ENCODE measurements at regions not wholly inside any gene's neighbourhood (a gene's known extent, or its start where the extent isn't known, plus 50 kb on each side); places are given as distances from the start of the nearest gene placed in this dataset.

- Histone ChIP-seq H3K36me3 (replicated peaks; ENCODE audit: insufficient read depth, low read depth) (no peaks in the 10 kb centered on the region), H3K9me2 (replicated peaks; ENCODE audit: insufficient read depth) (no peaks in the 10 kb centered on the region), H2AFZ (no peak overlapping the region), H3K9me3 (ENCODE audit: low read depth) (no peaks in the 10 kb centered on the region), H3K4me2 (no peak overlapping the region), H3K27me3 (no peaks in the 10 kb centered on the region), H3K4me3 (no peak overlapping the region), H3K4me1 (ENCODE audit: insufficient read depth) (no peaks in the 10 kb centered on the region), H3K27ac (no peak overlapping the region), H3K79me2 (no peaks in the 10 kb centered on the region), H4K20me1 (ENCODE audit: insufficient read depth, poor library complexity, severe bottlenecking) (no peaks in the 10 kb centered on the region)
- no peak for TF ChIP-seq EZH2 (IDR thresholded peaks at IDR 0.05; ENCODE audit: borderline replicate concordance)
- TF ChIP-seq EZH2phosphoT487 (IDR thresholded peaks at IDR 0.05; ENCODE audit: low read depth, severe bottlenecking, unreplicated experiment), result no peak
- TF ChIP-seq CTCF (IDR thresholded peaks at IDR 0.05; ENCODE audit: poor library complexity), result no peak
- no peak for DNase-seq (ENCODE audit: low spot score)
- 88% methylated on average over 1 of the region's 1 CpG for WGBS (ENCODE audit: low lambda C conversion rate, missing lambda C conversion rate)
These were observed 116.3 kb upstream of the ITGA4 start for GRCh38 chr2:181340891-181341290.

- Histone ChIP-seq H3K27me3 (no peaks in the 10 kb centered on the region), H3K36me3 (replicated peaks; ENCODE audit: insufficient read depth, low read depth) (no peaks in the 10 kb centered on the region), H3K4me2 (no peak overlapping the region), H3K4me3 (no peak overlapping the region), H3K4me1 (ENCODE audit: insufficient read depth) (no peaks in the 10 kb centered on the region), H3K79me2 (no peaks in the 10 kb centered on the region), H4K20me1 (ENCODE audit: insufficient read depth, poor library complexity, severe bottlenecking) (no peaks in the 10 kb centered on the region), H3K9me3 (ENCODE audit: low read depth) (no peaks in the 10 kb centered on the region), H3K27ac (no peak overlapping the region), H2AFZ (no peak overlapping the region), H3K9me2 (replicated peaks; ENCODE audit: insufficient read depth) (no peaks in the 10 kb centered on the region)
- TF ChIP-seq EZH2 (IDR thresholded peaks at IDR 0.05; ENCODE audit: borderline replicate concordance) (no peak), EZH2phosphoT487 (IDR thresholded peaks at IDR 0.05; ENCODE audit: low read depth, severe bottlenecking, unreplicated experiment) (no peak), CTCF (IDR thresholded peaks at IDR 0.05; ENCODE audit: poor library complexity) (no peak)
- DNase-seq (ENCODE audit: low spot score), result no peak
- 85% methylated on average over 2 of the region's 2 CpGs for WGBS (ENCODE audit: low lambda C conversion rate, missing lambda C conversion rate)
These were observed 115.2 kb upstream of the ITGA4 start for GRCh38 chr2:181341855-181342600.

- Histone ChIP-seq H4K20me1 (ENCODE audit: insufficient read depth, poor library complexity, severe bottlenecking) (no peaks in the 10 kb centered on the region), H3K9me2 (replicated peaks; ENCODE audit: insufficient read depth) (no peaks in the 10 kb centered on the region), H3K27ac (no peak overlapping the region), H3K4me2 (no peak overlapping the region), H3K36me3 (replicated peaks; ENCODE audit: insufficient read depth, low read depth) (no peaks in the 10 kb centered on the region), H3K27me3 (no peaks in the 10 kb centered on the region), H3K79me2 (no peaks in the 10 kb centered on the region), H3K9me3 (ENCODE audit: low read depth) (no peaks in the 10 kb centered on the region), H2AFZ (no peak overlapping the region), H3K4me1 (ENCODE audit: insufficient read depth) (no peaks in the 10 kb centered on the region), H3K4me3 (no peak overlapping the region)
- DNase-seq (ENCODE audit: low spot score), result no peak
- TF ChIP-seq EZH2phosphoT487 (IDR thresholded peaks at IDR 0.05; ENCODE audit: low read depth, severe bottlenecking, unreplicated experiment), result no peak
- no peak for TF ChIP-seq EZH2 (IDR thresholded peaks at IDR 0.05; ENCODE audit: borderline replicate concordance)
- TF ChIP-seq CTCF (IDR thresholded peaks at IDR 0.05; ENCODE audit: poor library complexity), result no peak
These were observed 108.9 kb upstream of the ITGA4 start for GRCh38 chr2:181348107-181348837.

Data from hepatocyte (in vitro differentiated cells).